Mesendoderm (in vitro differentiated cells): ENCODE measurements at regions not wholly inside any gene's neighbourhood (a gene's known extent, or its start where the extent isn't known, plus 50 kb on each side); places are given as distances from the start of the nearest gene placed in this dataset.

Source experiments
- DNase-seq: peaks from one replicate; pipeline ENCODE4 v3.0.0; 2013
- H2AK5ac ChIP-seq: 2 replicates; pipeline ENCODE4 v1.6.1; 2013; ENCODE audit warnings: low read length, inconsistent platforms
- H2BK120ac ChIP-seq: 2 replicates; pipeline ENCODE4 v1.6.1; 2013; ENCODE audit warnings: low read depth, mild to moderate bottlenecking, low read length, moderate library complexity, mixed read lengths
- H2BK15ac ChIP-seq: replicated peaks from 2 replicates; pipeline ENCODE4 v1.6.1; 2013; ENCODE audit warnings: low read depth, mild to moderate bottlenecking, moderate library complexity
- H2BK5ac ChIP-seq: 2 replicates; pipeline ENCODE4 v1.6.1; 2013; ENCODE audit warnings: low read length, inconsistent platforms
- H3K18ac ChIP-seq: 2 replicates; pipeline ENCODE4 v1.6.1; 2013; ENCODE audit warnings: mild to moderate bottlenecking, low read length, mixed read lengths
- H3K23ac ChIP-seq: one replicate; pipeline ENCODE4 v1.6.1; 2013; ENCODE audit warnings: low read length
- H3K27ac ChIP-seq: 2 replicates; pipeline ENCODE4 v1.5.1; 2013; ENCODE audit warnings: low read depth, mild to moderate bottlenecking, inconsistent platforms, low read length, moderate library complexity
- H3K27me3 ChIP-seq: 2 replicates; pipeline ENCODE4 v1.6.1; 2013; ENCODE audit warnings: low read length, control low read depth, mild to moderate bottlenecking, inconsistent platforms; ENCODE audit not compliant: insufficient read depth, poor library complexity
- H3K36me3 ChIP-seq: 2 replicates; pipeline ENCODE4 v1.6.1; 2013; ENCODE audit warnings: low read length, inconsistent platforms; ENCODE audit not compliant: control insufficient read depth, insufficient read depth
- H3K4ac ChIP-seq: one replicate; pipeline ENCODE4 v1.6.1; 2013; ENCODE audit warnings: low read depth, mild to moderate bottlenecking, low read length, moderate library complexity
- H3K4me1 ChIP-seq: 2 replicates; pipeline ENCODE4 v1.6.1; 2013; ENCODE audit warnings: low read depth, low read length, inconsistent platforms; ENCODE audit not compliant: control insufficient read depth
- H3K4me2 ChIP-seq: 2 replicates; pipeline ENCODE4 v1.6.1; 2013; ENCODE audit warnings: low read length
- H3K4me3 ChIP-seq: 2 replicates; pipeline ENCODE4 v1.5.1; 2013; ENCODE audit warnings: mild to moderate bottlenecking, low read length
- H3K56ac ChIP-seq: one replicate; pipeline ENCODE4 v1.6.1; 2013; ENCODE audit warnings: low read length
- H3K79me1 ChIP-seq: 2 replicates; pipeline ENCODE4 v1.6.1; 2013; ENCODE audit warnings: low read length, inconsistent platforms
- H3K79me2 ChIP-seq: 2 replicates; pipeline ENCODE4 v1.6.1; 2013; ENCODE audit warnings: mild to moderate bottlenecking, low read length; ENCODE audit not compliant: control insufficient read depth, insufficient read depth
- H3K9ac ChIP-seq: 2 replicates; pipeline ENCODE4 v1.6.1; 2013; ENCODE audit warnings: low read length, inconsistent platforms
- H4K5ac ChIP-seq: one replicate; pipeline ENCODE4 v1.6.1; 2013; ENCODE audit warnings: low read length
- H4K8ac ChIP-seq: one replicate; pipeline ENCODE4 v1.6.1; 2013; ENCODE audit warnings: low read depth, mild to moderate bottlenecking, control low read depth, low read length, moderate library complexity
- WGBS: extraction: QIAGEN DNeasy Blood & Tissue Kit; methylation state at CpG from one replicate; pipeline ENCODE4 v1.1.7; 2013; ENCODE audit warnings: low lambda C conversion rate, missing lambda C conversion rate; ENCODE audit not compliant: insufficient coverage; ENCODE audit errors: extremely low coverage; 5-methylcytosine and 5-hydroxymethylcytosine counted together

GRCh38 chr5:26757941-26758340 is 280.4 kb downstream of the CDH9 start:
- H3K4me3 ChIP-seq: no peak overlapping the region
- no peaks in the 10 kb centered on the region for H3K4me1 ChIP-seq
- H3K18ac ChIP-seq: no peak overlapping the region
- no peak overlapping the region for H4K5ac ChIP-seq
- no CpG with 5 or more reads among the region's 2 CpGs for WGBS
- DNase-seq: no peak
- no peak overlapping the region for H3K4ac ChIP-seq
- no peak overlapping the region for H3K56ac ChIP-seq
- H3K27ac ChIP-seq: no peak overlapping the region
- H3K27me3 ChIP-seq: no peaks in the 10 kb centered on the region
- no peak overlapping the region for H3K4me2 ChIP-seq
- no peak overlapping the region for H4K8ac ChIP-seq
- no peaks in the 10 kb centered on the region for H3K79me1 ChIP-seq
- no peak overlapping the region for H2BK5ac ChIP-seq
- H3K23ac ChIP-seq: no peak overlapping the region
- no peak overlapping the region for H2BK15ac ChIP-seq
- H3K36me3 ChIP-seq: no peaks in the 10 kb centered on the region
- no peak overlapping the region for H3K9ac ChIP-seq
- H2BK120ac ChIP-seq: no peak overlapping the region
- no peaks in the 10 kb centered on the region for H3K79me2 ChIP-seq
- H2AK5ac ChIP-seq: no peak overlapping the region

- Histone ChIP-seq H2BK15ac (no peak overlapping the region), H3K27me3 (no peaks in the 10 kb centered on the region), H3K4me2 (no peak overlapping the region), H3K23ac (no peak overlapping the region), H3K18ac (no peak overlapping the region), H3K4ac (no peak overlapping the region), H4K5ac (no peak overlapping the region), H3K27ac (no peak overlapping the region), H3K4me1 (no peaks in the 10 kb centered on the region), H3K9ac (no peak overlapping the region), H3K79me2 (no peaks in the 10 kb centered on the region), H3K36me3 (no peaks in the 10 kb centered on the region), H2BK120ac (no peak overlapping the region), H2AK5ac (no peak overlapping the region), H2BK5ac (no peak overlapping the region), H3K79me1 (no peaks in the 10 kb centered on the region), H3K4me3 (no peak overlapping the region), H3K56ac (no peak overlapping the region), H4K8ac (no peak overlapping the region)
- no peak for DNase-seq
- WGBS: no CpG with 5 or more reads among the region's 1 CpG
Observed at GRCh38 chr5:26749829-26750228, 288.6 kb downstream of the CDH9 start.

- no peak overlapping the region for H3K4me3 ChIP-seq
- H2BK5ac ChIP-seq: no peak overlapping the region
Observed at GRCh38 chr5:26740182-26740581, 298.2 kb downstream of the CDH9 start.

GRCh38 chr5:26737348-26738265 is 300.8 kb downstream of the CDH9 start:
- no peak overlapping the region for H3K27ac ChIP-seq
- H3K9ac ChIP-seq: no peak overlapping the region
- no peak overlapping the region for H4K5ac ChIP-seq
- H2AK5ac ChIP-seq: no peak overlapping the region
- H2BK15ac ChIP-seq: no peak overlapping the region
- no peaks in the 10 kb centered on the region for H3K27me3 ChIP-seq
- DNase-seq: no peak
- H3K79me1 ChIP-seq: no peaks in the 10 kb centered on the region
- 100% methylated on average over 1 of the region's 1 CpG for WGBS
- H3K79me2 ChIP-seq: no peaks in the 10 kb centered on the region
- H3K23ac ChIP-seq: no peak overlapping the region
- no peak overlapping the region for H3K18ac ChIP-seq
- H3K36me3 ChIP-seq: no peaks in the 10 kb centered on the region
- H4K8ac ChIP-seq: no peak overlapping the region
- H3K56ac ChIP-seq: no peak overlapping the region
- H3K4ac ChIP-seq: no peak overlapping the region
- H3K4me1 ChIP-seq: no peaks in the 10 kb centered on the region
- H2BK5ac ChIP-seq: no peak overlapping the region
- H2BK120ac ChIP-seq: no peak overlapping the region
- no peak overlapping the region for H3K4me3 ChIP-seq
- H3K4me2 ChIP-seq: no peak overlapping the region

More at GRCh38 chr5:26740182-26740581, 298.2 kb downstream of the CDH9 start:
- no peak for DNase-seq
- Histone ChIP-seq H3K79me1 (no peaks in the 10 kb centered on the region), H3K4me2 (no peak overlapping the region), H3K4me1 (no peaks in the 10 kb centered on the region), H3K27ac (no peak overlapping the region), H2AK5ac (no peak overlapping the region), H3K36me3 (no peaks in the 10 kb centered on the region), H2BK15ac (no peak overlapping the region), H2BK120ac (no peak overlapping the region), H3K9ac (no peak overlapping the region), H3K56ac (no peak overlapping the region), H4K5ac (no peak overlapping the region), H3K79me2 (no peaks in the 10 kb centered on the region), H3K23ac (no peak overlapping the region), H3K18ac (no peak overlapping the region), H3K4ac (no peak overlapping the region), H4K8ac (no peak overlapping the region), H3K27me3 (no peaks in the 10 kb centered on the region)

- no peak overlapping the region for H3K4me2 ChIP-seq
- H3K9ac ChIP-seq: no peak overlapping the region
- H4K8ac ChIP-seq: no peak overlapping the region
- H3K23ac ChIP-seq: no peak overlapping the region
- no peak overlapping the region for H4K5ac ChIP-seq
- no peaks in the 10 kb centered on the region for H3K79me2 ChIP-seq
- DNase-seq: no peak
- no peak overlapping the region for H3K18ac ChIP-seq
- H3K4ac ChIP-seq: no peak overlapping the region
- H2BK5ac ChIP-seq: no peak overlapping the region
- WGBS: no CpG with 5 or more reads among the region's 3 CpGs
- no peak overlapping the region for H2BK120ac ChIP-seq
- no peak overlapping the region for H2AK5ac ChIP-seq
- no peak overlapping the region for H3K4me3 ChIP-seq
- no peaks in the 10 kb centered on the region for H3K79me1 ChIP-seq
- no peak overlapping the region for H2BK15ac ChIP-seq
- H3K36me3 ChIP-seq: no peaks in the 10 kb centered on the region
- no peak overlapping the region for H3K27ac ChIP-seq
- no peak overlapping the region for H3K56ac ChIP-seq
- H3K4me1 ChIP-seq: no peaks in the 10 kb centered on the region
- H3K27me3 ChIP-seq: no peaks in the 10 kb centered on the region
Observed at GRCh38 chr5:26727916-26728315, 310.5 kb downstream of the CDH9 start.

GRCh38 chr5:26719803-26720202 is 318.6 kb downstream of the CDH9 start:
- H3K27me3 ChIP-seq: no peaks in the 10 kb centered on the region
- H2BK15ac ChIP-seq: no peak overlapping the region
- H4K5ac ChIP-seq: no peak overlapping the region
- no peaks in the 10 kb centered on the region for H3K4me1 ChIP-seq
- H3K56ac ChIP-seq: no peak overlapping the region
- no peaks in the 10 kb centered on the region for H3K79me2 ChIP-seq
- no peak overlapping the region for H3K23ac ChIP-seq
- no peak overlapping the region for H3K18ac ChIP-seq
- H3K27ac ChIP-seq: no peak overlapping the region
- no peak overlapping the region for H3K4me3 ChIP-seq
- DNase-seq: no peak
- H3K36me3 ChIP-seq: no peaks in the 10 kb centered on the region
- no peak overlapping the region for H3K4me2 ChIP-seq
- H4K8ac ChIP-seq: no peak overlapping the region
- no peak overlapping the region for H3K9ac ChIP-seq
- H2BK5ac ChIP-seq: no peak overlapping the region
- no peak overlapping the region for H2AK5ac ChIP-seq
- H3K4ac ChIP-seq: no peak overlapping the region
- no peak overlapping the region for H2BK120ac ChIP-seq
- no peaks in the 10 kb centered on the region for H3K79me1 ChIP-seq
